HepG2 (cell line): ENCODE measurements at regions not wholly inside any gene's neighbourhood (a gene's known extent, or its start where the extent isn't known, plus 50 kb on each side); places are given as distances from the start of the nearest gene placed in this dataset.

Experiments used
- ATAC-seq: fragments of 200-7000 bp; cut with Tn5 transposase; 3 replicates; pipeline ENCODE4 v1.9.1; 2020; ENCODE audit warnings: mild to moderate bottlenecking, moderate library complexity
- BruUV-seq: library from RNA; stranded (reverse); fragments of 400-500 nt; replicated peaks from 2 replicates; lab custom pipeline; 2021; lab: Mats Ljungman, UMichigan
- CTCF ChIA-PET: fragments of 300-600 bp; formaldehyde crosslinking; extraction: SDS; loops from one replicate; lab custom pipeline; 2021; ENCODE audit warnings: low total read pairs, inconsistent platforms, low intra/inter-chr PET ratio; lab: Yijun Ruan, JAX
- POLR2A ChIA-PET: fragments of 350-600 bp; sonication (Branson Sonifier 250); formaldehyde crosslinking; loops from one replicate; lab custom pipeline; 2020; ENCODE audit warnings: antibody characterized with exemption, inconsistent platforms; lab: Yijun Ruan, JAX
- DNase-seq: peaks from one replicate; pipeline ENCODE4 v3.0.0-alpha.2; 2015; ENCODE audit warnings: low spot score
- FAIRE-seq: peaks from 3 replicates; lab custom pipeline; 2011; peaks lifted over from hg19 to GRCh38; lab: Jason Lieb, UNC
- H2AFZ ChIP-seq: one replicate; pipeline ENCODE4 v1.6.1; 2011; ENCODE audit warnings: low read length, inconsistent platforms
- H3K27ac ChIP-seq: fragments of 300-600 bp; 3 replicates; pipeline ENCODE4 v1.8.0; 2011; ENCODE audit warnings: mixed run types, mild to moderate bottlenecking, mixed read lengths, low read length, inconsistent platforms; ENCODE audit not compliant: insufficient read depth; ENCODE audit errors: extremely low read length
- H3K27me3 ChIP-seq, 2 experiments: fragments of 200-600 bp in 1 of 2; 2 replicates in 1 of 2; 3 replicates in 1 of 2; pipeline versions ENCODE4 v1.6.0 to v1.8.0; 2011; ENCODE audit warnings: low read length in 2 of 2, mild to moderate bottlenecking in 2 of 2, moderate library complexity in 2 of 2, inconsistent platforms in 1 of 2; ENCODE audit not compliant: insufficient read depth in 2 of 2, control insufficient read depth in 1 of 2
- H3K36me3 ChIP-seq, 2 experiments: fragments of 200-600 bp in 1 of 2; replicated peaks in 1 of 2; 2 replicates in 1 of 2; 3 replicates in 1 of 2; pipeline versions ENCODE4 v1.5.1 to v1.8.0; 2011; ENCODE audit warnings: low read length in 2 of 2, inconsistent platforms in 1 of 2; ENCODE audit not compliant: insufficient read depth in 2 of 2, control insufficient read depth in 1 of 2
- H3K4me1 ChIP-seq: 2 replicates; pipeline ENCODE4 v1.5.1; 2012; ENCODE audit warnings: low read length, inconsistent platforms; ENCODE audit not compliant: insufficient read depth
- H3K4me2 ChIP-seq: 2 replicates; pipeline ENCODE4 v1.6.0; 2011; ENCODE audit warnings: low read depth, low read length, inconsistent platforms
- H3K4me3 ChIP-seq, 3 experiments: fragments of 200-600 bp in 1 of 3; sonication (generic), shearing (Covaris generic) in 1 of 3; replicated peaks in 1 of 3; 2 replicates each; pipeline ENCODE4 v1.5.1; 2011 to 2016; ENCODE audit warnings: low read length in 3 of 3, inconsistent platforms in 2 of 3, low read depth in 2 of 3, mild to moderate bottlenecking in 2 of 3, control low read depth in 1 of 3, mixed read lengths in 1 of 3; ENCODE audit not compliant: insufficient read depth in 1 of 3
- H3K79me2 ChIP-seq: one replicate; pipeline ENCODE4 v1.6.1; 2011; ENCODE audit warnings: low read length, inconsistent platforms; ENCODE audit not compliant: insufficient read depth
- H3K9ac ChIP-seq: 2 replicates; pipeline ENCODE4 v1.6.0; 2011; ENCODE audit warnings: mild to moderate bottlenecking, low read depth, low read length, inconsistent platforms; ENCODE audit not compliant: insufficient read depth
- H3K9me3 ChIP-seq: 2 replicates; pipeline ENCODE4 v1.5.1; 2012; ENCODE audit warnings: mild to moderate bottlenecking, low read length
- H4K20me1 ChIP-seq: 2 replicates; pipeline ENCODE4 v1.6.0; 2011; ENCODE audit warnings: inconsistent platforms, mild to moderate bottlenecking, low read length, moderate library complexity; ENCODE audit not compliant: insufficient read depth
- AGO1 ChIP-seq: fragments of 200-400 bp; formaldehyde crosslinking; IDR thresholded peaks from 2 replicates; pipeline ENCODE4 v1.6.1; 2017; ENCODE audit warnings: mild to moderate bottlenecking, low read depth, low read length, moderate library complexity; ENCODE audit not compliant: poor library complexity, severe bottlenecking
- IRX3 ChIP-seq: sonication (generic); formaldehyde crosslinking; IDR thresholded peaks from 2 replicates; pipeline ENCODE4 v1.8.1; 2023; ENCODE audit warnings: mild to moderate bottlenecking, low read depth, missing genetic modification reagents, borderline replicate concordance
- KDM3A ChIP-seq: IDR thresholded peaks from 2 replicates; pipeline ENCODE4 v1.6.1; 2018; ENCODE audit warnings: low read depth, missing compliant biosample characterization
- NR1H2 ChIP-seq: sonication (generic); formaldehyde crosslinking; IDR thresholded peaks from 2 replicates; pipeline ENCODE4 v1.8.1; 2022; ENCODE audit warnings: low read depth, missing genetic modification reagents, borderline replicate concordance
- RAD21 ChIP-seq: fragments of 450-650 bp; formaldehyde crosslinking; IDR thresholded peaks from 2 replicates; pipeline ENCODE4 v1.5.0; 2020; ENCODE audit warnings: mild to moderate bottlenecking
- RBFOX2 ChIP-seq: fragments of 200-400 bp; formaldehyde crosslinking; IDR thresholded peaks from 2 replicates; pipeline ENCODE4 v1.6.1; 2017; ENCODE audit warnings: low read depth, mild to moderate bottlenecking, low read length
- RFX3 ChIP-seq: IDR thresholded peaks from 2 replicates; pipeline ENCODE4 v1.6.1; 2016; ENCODE audit warnings: missing biosample characterization, missing genetic modification reagents
- U2AF2 ChIP-seq: fragments of 200-400 bp; formaldehyde crosslinking; IDR thresholded peaks from 2 replicates; pipeline ENCODE4 v1.6.1; 2017; ENCODE audit warnings: low read depth, mild to moderate bottlenecking, low read length
- ZBTB21 ChIP-seq: sonication (generic); formaldehyde crosslinking; IDR thresholded peaks from 2 replicates; pipeline ENCODE4 v1.4.0; 2020; ENCODE audit warnings: missing genetic modification reagents
- ZFY ChIP-seq: sonication (generic); formaldehyde crosslinking; IDR thresholded peaks from 2 replicates; pipeline ENCODE4 v1.4.0; 2020; ENCODE audit warnings: missing genetic modification reagents
- ZNF317 ChIP-seq: sonication (generic); formaldehyde crosslinking; IDR thresholded peaks from 2 replicates; pipeline ENCODE4 v1.5.0; 2020; ENCODE audit warnings: mild to moderate bottlenecking, missing genetic modification reagents
- ZNF619 ChIP-seq: sonication (generic); formaldehyde crosslinking; IDR thresholded peaks from 2 replicates; pipeline ENCODE4 v1.4.0; 2020; ENCODE audit warnings: mild to moderate bottlenecking, missing genetic modification reagents
- ZNF841 ChIP-seq: sonication (generic); formaldehyde crosslinking; IDR thresholded peaks from 2 replicates; pipeline ENCODE4 v1.8.1; 2023; ENCODE audit warnings: missing genetic modification reagents, borderline replicate concordance
- ZNF878 ChIP-seq: sonication (generic); formaldehyde crosslinking; IDR thresholded peaks from 2 replicates; pipeline ENCODE4 v1.8.1; 2023; ENCODE audit warnings: mild to moderate bottlenecking, missing genetic modification reagents, moderate library complexity
- WGBS: methylation state at CpG from one replicate; pipeline ENCODE4 v1.1.6; 2017; ENCODE audit warnings: low lambda C conversion rate; 5-methylcytosine and 5-hydroxymethylcytosine counted together
- in situ Hi-C: cut with HindIII; loops from 2 replicates; pipeline ENCODE4 v1.10.0; 2017; ENCODE audit warnings: low pct_unique_long_range_greater_than_20kb; ENCODE audit not compliant: extremely low pct_ligation_motif_present
- intact Hi-C: fragments of 100-400 bp; cut with micrococcal nuclease; formaldehyde crosslinking; loops from one replicate; pipeline ENCODE4 v1.10.0; 2022; ENCODE audit not compliant: unreplicated experiment
- TF ChIP-seq, protein P1 (sequence below): fragments of 450-650 bp; IDR thresholded peaks from 2 replicates; pipeline ENCODE4 v1.6.1; 2016
- TF ChIP-seq, protein P2 (sequence below): sonication (generic); formaldehyde crosslinking; IDR thresholded peaks from 2 replicates; pipeline ENCODE4 v1.4.0; 2020; ENCODE audit warnings: missing genetic modification reagents

DNA sequence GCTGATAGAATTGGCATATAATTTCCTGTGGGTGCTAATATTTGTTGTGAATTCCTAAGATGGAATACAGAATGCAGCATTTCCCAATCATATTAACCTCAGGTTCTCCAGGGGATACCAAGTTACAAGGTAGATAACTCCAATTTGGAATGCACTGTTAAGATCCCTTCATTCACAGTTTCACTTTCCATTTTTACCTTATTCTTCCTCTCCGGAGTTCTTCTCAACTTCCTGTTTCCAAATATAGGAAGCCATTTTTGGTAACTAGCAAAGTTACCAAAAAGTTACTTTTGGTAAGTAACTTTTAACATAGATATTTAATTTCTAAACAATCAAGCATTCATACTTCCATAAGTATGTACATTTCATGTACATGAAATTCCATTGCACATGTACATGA lies 63.5 kb upstream of the PHACTR2 start:
- no peaks in the 10 kb centered on the region for H3K79me2 ChIP-seq
- H3K9me3 ChIP-seq = no peaks in the 10 kb centered on the region
- H3K9ac ChIP-seq = no peak overlapping the region
- intact Hi-C loops = no loop called here
- ChIA-PET CTCF (no interaction called here), POLR2A (no interaction called here)
- ATAC-seq (no peak), DNase-seq (no peak), FAIRE-seq (no peak)
- no peak overlapping the region for H3K27ac ChIP-seq
- in situ Hi-C loops = no loop called here
- no peaks in the 10 kb centered on the region for H4K20me1 ChIP-seq
- TF ChIP-seq NR1H2 (CRISPR knock-in tag) (no peak), ZBTB21 (no peak), RAD21 (no peak), RBFOX2 (no peak), IRX3 (CRISPR knock-in tag) (no peak)
- H2AFZ ChIP-seq = no peak overlapping the region
- BruUV-seq = no TSS peak
- H3K27me3 ChIP-seq = no peaks in the 10 kb centered on the region
- H3K4me3 ChIP-seq = no peak overlapping the region
- WGBS = 100% methylated on average over 1 of the region's 1 CpG
- H3K4me2 ChIP-seq = no peak overlapping the region
- no peaks in the 10 kb centered on the region for H3K36me3 ChIP-seq
- H3K4me1 ChIP-seq = peaks cover under 1% of the 10 kb centered on the region; the same call in 1 of the 2 replicates

DNA sequence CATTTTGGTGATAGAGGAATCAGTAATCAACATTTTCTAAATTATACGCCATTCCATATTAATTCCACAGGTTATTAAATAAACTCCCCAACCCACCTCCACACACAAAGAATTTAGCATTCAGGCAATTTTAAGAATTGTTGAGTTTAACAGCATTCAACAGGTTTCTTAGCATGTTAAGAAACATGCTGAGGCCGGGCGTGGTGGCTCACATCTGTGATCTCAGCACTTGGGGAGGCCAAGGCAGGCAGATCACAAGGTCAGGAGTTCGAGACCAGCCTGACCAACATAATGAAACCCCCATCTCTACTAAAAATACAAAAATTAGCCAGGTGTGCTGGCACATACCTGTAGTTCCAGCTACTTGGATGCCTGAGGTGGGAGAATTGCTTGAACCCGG lies 64.0 kb upstream of the PHACTR2 start:
- H3K4me2 ChIP-seq = no peak overlapping the region
- no peak overlapping the region for H3K27ac ChIP-seq
- no peaks in the 10 kb centered on the region for H3K36me3 ChIP-seq
- intact Hi-C loops (no loop called here), in situ Hi-C loops (no loop called here)
- no peaks in the 10 kb centered on the region for H3K79me2 ChIP-seq
- FAIRE-seq (no peak), ATAC-seq (no peak), DNase-seq (no peak)
- WGBS = 96% methylated on average over 5 of the region's 5 CpGs
- H3K9ac ChIP-seq = no peak overlapping the region
- ChIA-PET CTCF (no interaction called here), POLR2A (no interaction called here)
- no peaks in the 10 kb centered on the region for H3K4me1 ChIP-seq
- H3K27me3 ChIP-seq = no peaks in the 10 kb centered on the region
- no peak overlapping the region for H2AFZ ChIP-seq
- no TSS peak for BruUV-seq
- H3K9me3 ChIP-seq = no peaks in the 10 kb centered on the region
- H3K4me3 ChIP-seq = no peak overlapping the region
- H4K20me1 ChIP-seq = no peaks in the 10 kb centered on the region
- TF ChIP-seq AGO1 (no peak), ZNF317 (CRISPR knock-in tag) (no peak), ZNF878 (CRISPR knock-in tag) (no peak), RFX3 (CRISPR knock-in tag) (no peak), ZNF619 (CRISPR knock-in tag) (no peak), U2AF2 (no peak), KDM3A (CRISPR knock-in tag) (no peak), ZNF841 (CRISPR knock-in tag) (no peak), ZFY (CRISPR knock-in tag) (no peak)
- TF ChIP-seq, protein P1, sequence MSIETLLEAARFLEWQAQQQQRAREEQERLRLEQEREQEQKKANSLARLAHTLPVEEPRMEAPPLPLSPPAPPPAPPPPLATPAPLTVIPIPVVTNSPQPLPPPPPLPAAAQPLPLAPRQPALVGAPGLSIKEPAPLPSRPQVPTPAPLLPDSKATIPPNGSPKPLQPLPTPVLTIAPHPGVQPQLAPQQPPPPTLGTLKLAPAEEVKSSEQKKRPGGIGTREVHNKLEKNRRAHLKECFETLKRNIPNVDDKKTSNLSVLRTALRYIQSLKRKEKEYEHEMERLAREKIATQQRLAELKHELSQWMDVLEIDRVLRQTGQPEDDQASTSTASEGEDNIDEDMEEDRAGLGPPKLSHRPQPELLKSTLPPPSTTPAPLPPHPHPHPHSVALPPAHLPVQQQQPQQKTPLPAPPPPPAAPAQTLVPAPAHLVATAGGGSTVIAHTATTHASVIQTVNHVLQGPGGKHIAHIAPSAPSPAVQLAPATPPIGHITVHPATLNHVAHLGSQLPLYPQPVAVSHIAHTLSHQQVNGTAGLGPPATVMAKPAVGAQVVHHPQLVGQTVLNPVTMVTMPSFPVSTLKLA = no peak
- TF ChIP-seq, protein P2, sequence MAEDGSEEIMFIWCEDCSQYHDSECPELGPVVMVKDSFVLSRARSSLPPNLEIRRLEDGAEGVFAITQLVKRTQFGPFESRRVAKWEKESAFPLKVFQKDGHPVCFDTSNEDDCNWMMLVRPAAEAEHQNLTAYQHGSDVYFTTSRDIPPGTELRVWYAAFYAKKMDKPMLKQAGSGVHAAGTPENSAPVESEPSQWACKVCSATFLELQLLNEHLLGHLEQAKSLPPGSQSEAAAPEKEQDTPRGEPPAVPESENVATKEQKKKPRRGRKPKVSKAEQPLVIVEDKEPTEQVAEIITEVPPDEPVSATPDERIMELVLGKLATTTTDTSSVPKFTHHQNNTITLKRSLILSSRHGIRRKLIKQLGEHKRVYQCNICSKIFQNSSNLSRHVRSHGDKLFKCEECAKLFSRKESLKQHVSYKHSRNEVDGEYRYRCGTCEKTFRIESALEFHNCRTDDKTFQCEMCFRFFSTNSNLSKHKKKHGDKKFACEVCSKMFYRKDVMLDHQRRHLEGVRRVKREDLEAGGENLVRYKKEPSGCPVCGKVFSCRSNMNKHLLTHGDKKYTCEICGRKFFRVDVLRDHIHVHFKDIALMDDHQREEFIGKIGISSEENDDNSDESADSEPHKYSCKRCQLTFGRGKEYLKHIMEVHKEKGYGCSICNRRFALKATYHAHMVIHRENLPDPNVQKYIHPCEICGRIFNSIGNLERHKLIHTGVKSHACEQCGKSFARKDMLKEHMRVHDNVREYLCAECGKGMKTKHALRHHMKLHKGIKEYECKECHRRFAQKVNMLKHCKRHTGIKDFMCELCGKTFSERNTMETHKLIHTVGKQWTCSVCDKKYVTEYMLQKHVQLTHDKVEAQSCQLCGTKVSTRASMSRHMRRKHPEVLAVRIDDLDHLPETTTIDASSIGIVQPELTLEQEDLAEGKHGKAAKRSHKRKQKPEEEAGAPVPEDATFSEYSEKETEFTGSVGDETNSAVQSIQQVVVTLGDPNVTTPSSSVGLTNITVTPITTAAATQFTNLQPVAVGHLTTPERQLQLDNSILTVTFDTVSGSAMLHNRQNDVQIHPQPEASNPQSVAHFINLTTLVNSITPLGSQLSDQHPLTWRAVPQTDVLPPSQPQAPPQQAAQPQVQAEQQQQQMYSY (CRISPR knock-in tag) = no peak
